HG02763 (cell line): ENCODE measurements at regions not wholly inside any gene's neighbourhood (a gene's known extent, or its start where the extent isn't known, plus 50 kb on each side); places are given as distances from the start of the nearest gene placed in this dataset.
A peak's percentile ranks its signal among the peaks of the same experiment; 100 is the strongest.

Experiments
- ATAC-seq: cut with Tn5 transposase; IDR thresholded peaks from one replicate; pipeline ENCODE4 v1.9.1; 2021; ENCODE audit warnings: mild to moderate bottlenecking, moderate library complexity; ENCODE audit not compliant: unreplicated experiment

GRCh38 chr10:60728056-60728455 lies 50.2 kb upstream of the CDK1 start:
- no peak for ATAC-seq

DNA sequence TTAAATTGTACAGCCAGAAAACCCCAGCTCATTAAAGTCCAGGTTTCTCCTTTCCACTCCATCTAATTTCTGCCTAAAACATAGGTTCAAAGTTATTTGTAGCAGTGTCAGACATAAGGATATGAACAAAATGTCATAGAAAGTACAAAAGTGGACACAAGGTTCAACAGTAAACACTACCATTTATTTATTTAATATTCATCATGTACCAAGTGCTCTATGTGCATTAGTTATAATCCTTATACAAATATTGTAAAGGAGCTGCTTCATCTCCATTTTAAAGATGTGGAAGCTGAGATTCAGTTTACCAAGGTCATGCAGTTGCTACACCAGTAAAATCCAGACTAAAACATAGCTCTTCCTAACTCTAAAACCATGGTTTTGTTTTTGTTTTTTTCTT lies 52.0 kb upstream of the CDK1 start:
- no peak for ATAC-seq

DNA sequence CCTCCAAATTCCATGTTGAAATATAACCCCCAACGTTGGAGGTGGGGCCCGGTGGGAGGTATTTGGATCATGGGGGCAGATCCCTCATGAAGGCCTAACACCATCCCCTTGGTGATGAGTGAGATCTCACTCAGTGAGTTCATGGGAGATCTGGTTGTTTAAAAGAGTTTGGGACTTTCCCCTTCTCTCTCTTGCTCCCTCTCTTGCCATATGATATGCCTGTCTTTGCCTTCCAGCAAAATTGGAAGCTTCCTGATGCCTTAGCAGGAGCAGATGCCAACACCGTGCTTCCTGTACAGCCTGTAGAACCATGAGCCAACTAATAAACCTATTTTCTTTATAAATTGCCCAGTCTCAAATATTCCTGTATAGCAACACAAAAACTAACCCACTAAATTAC lies 55.7 kb upstream of the CDK1 start:
- no peak for ATAC-seq

DNA sequence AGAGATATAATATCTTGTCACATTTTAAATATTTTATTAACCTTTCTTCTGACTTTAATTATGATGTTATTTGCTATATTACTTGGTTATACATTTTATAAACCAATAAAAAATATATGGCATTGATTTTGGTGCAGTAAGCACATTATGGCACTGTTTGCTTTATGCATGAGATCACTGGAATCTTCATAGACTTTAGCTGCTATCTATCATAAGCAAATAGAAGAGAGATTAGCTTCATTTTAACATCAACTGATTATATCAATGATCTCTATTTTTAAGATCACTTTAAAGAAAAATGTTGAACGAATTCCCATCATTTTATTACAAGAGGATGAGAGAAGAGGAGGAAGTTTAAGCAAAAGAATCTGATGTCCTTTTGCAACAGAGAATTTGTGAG lies 58.6 kb upstream of the CDK1 start:
- no peak for ATAC-seq

DNA sequence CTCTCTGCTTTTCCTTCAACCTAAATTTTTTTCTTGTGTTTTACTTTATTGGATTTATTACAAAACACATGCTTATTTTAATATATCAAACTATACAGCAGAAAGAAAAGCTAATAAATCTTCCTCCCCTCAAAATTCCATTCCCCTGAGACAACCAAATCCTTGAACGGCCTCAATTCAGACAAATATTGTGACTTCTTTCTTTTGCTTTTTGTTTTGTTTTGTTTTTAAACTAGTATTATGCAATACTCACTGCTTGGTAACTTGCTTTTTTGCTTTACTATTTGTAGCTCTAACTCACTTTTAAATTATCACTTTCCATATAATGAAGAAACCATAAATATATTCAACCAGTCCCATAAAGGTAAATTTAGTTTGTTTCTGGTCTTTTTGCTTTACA lies 59.4 kb upstream of the CDK1 start:
- ATAC-seq, result no peak

DNA sequence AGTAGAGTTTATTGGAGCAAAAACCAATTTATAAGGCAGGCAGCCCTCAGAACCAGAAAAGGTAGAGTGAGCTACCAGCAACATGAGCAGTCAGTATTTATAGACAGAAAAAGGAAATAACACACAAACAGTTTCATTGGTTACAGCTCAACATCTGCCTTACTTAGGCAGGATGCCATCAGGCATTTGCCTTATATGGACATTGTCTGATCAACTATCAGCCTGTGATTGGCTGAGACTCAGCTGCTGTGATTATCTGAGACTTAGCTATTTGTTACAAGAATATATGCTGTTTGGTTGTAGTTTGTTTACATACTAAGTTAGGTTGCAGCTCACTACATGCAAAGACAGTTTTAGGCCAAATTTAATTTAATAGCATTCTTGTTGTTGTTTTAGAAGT lies 60.4 kb upstream of the CDK1 start:
- peak; percentile 76 for ATAC-seq

DNA sequence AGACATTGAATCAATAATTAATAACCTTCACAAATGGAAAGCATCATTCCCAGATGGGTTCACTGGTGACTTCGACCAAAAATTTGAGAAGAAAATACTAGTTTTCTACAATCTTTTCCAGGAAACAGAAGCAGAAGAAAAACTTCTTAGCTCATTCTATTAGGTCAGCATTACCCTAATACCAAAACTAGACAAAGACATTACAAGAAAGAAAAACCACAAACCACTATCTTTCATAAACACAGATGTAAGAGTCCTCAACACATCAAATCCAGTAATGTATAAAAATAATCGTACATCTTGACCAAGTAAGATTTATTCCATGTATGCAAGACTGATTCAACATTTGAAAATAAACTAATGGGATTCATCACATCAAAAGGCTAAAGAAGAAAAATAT lies 64.0 kb upstream of the CDK1 start:
- no peak for ATAC-seq

DNA sequence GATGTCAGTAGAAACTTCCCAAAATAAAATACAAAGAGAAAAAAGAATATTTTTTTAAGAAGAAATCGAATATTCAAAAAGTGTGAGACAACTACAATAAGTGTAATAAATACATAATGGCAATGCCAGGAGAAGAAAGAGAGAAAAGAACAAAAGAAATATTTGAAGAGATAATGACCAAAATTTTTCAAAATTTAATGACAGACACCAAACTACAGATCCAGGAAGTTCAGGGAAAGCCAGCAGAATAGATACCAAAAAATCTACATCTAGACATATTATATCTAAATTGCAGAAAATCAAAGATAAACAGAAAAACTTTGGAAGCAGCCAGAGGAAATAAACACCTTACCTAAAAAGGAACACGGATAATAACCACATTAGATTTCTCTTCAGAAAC lies 66.8 kb upstream of the CDK1 start:
- ATAC-seq, result no peak

DNA sequence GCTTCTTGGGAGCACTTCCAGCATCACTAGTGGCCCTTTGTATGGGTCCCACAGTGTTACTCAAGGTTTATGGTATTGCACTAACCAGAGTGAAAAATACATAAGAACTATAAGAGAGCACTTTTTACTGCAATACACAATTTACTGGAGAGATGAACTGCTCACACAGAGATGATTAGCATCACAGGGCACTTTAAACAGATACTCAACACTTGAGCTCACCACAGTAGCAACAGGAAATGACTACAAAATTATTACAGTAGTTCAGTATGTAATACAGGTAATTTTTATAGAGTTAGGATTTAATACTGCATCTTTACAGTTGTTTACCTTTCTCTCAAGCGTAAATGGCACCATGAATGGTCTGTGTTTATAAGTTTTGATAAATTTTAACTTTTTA lies 68.2 kb upstream of the CDK1 start:
- ATAC-seq, result no peak

- no peak for ATAC-seq
Measured at GRCh38 chr10:60708666-60709065, 69.6 kb upstream of the CDK1 start.

DNA sequence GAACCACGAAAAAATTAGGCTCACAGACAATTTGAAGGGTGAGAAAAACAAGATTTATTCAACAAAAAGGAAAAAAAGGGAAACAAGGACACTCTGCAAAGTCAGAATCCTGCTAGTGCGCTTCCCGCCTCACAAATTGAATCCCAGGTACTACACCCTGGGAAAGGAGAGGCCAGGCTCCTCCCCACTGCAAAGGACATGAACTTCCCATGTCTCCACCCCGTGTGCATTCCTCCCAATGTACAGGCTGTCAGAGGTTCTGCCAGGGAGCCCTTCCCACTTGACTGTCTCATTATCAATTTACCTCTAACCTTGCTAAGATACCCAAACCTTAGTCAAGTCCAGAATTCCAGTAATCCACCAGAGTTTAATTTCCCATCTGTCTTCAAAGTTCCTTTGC lies 70.4 kb upstream of the CDK1 start:
- ATAC-seq, result no peak

GRCh38 chr10:60706146-60706545 lies 72.1 kb upstream of the CDK1 start:
- ATAC-seq, result no peak

GRCh38 chr10:60705376-60705775 lies 72.9 kb upstream of the CDK1 start:
- no peak for ATAC-seq

GRCh38 chr10:60704471-60704870 lies 73.8 kb upstream of the CDK1 start:
- no peak for ATAC-seq

GRCh38 chr10:60703266-60704041 lies 74.8 kb upstream of the CDK1 start:
- ATAC-seq, result no peak

GRCh38 chr10:60687679-60688078 lies 90.6 kb upstream of the CDK1 start:
- no peak for ATAC-seq

DNA sequence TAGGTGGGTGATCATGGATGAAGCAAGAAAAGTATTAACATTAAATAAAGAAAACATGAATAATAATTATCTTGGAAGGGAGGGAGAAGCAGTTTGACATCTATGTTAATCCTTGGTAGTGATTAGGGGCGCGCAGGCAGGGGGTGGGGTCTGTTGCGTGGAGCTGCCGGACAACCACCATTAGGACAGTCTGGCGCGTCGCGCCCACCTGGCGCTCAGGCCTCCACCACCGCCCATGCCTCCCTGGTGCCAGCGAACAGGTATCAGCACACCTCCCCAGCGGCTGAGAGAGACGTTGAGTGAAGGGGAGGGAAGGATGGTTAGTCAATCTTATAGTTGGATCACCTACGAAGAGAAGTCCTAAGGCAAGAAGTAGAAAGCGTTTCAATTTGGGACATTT lies 94.2 kb upstream of the CDK1 start:
- ATAC-seq, result no peak

DNA sequence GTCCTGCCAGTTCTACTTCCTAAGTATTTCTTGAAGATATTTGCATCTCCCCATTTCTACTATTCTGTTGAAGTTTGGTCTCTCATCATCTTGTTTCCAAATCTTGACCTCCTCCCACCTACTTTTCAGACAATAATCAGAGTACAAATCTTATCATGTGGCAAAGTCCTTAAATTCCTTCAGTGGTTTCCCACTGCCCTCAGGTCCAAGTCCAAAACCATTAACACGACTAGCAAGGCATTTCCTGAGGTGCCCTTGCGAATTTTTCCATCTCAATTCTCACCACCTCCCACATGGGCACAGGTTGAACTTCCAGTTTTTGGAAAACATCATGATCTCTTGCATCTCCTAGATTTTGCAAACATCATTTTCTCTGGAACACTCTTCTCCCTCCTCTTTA lies 97.2 kb upstream of the CDK1 start:
- ATAC-seq, result no peak

DNA sequence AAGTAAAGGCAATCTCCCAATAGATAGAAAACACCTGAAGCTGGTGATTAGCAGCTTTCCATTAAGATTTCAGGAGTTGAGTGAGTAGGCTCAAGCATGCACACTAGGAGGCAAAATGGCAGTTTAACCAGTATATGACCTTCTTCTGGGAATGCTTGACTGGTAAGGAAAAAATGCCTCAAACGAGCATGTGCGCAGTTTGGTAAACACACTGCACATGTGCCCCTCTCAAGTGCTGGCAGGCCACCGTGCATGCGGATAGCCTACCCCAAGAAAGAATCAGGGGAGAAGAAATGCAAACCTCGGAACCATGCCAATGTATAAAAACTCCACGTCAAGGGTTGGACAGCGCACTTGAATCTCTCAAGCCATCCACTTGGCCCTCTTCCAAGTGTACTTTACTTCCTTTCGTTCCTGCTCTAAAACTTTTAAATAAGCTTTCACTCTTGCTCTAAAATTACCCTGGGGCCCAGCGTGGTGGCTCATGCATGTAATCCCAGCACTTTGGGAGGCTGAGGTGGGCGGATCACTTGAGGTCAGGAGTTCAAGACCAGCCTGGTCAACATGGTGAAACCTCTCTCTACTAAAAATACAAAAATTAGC lies 98.8 kb upstream of the CDK1 start:
- ATAC-seq, result no peak

GRCh38 chr10:60678978-60679377 lies 99.3 kb upstream of the CDK1 start:
- no peak for ATAC-seq

- ATAC-seq, result no peak
Measured at GRCh38 chr10:60677531-60678129, 100.6 kb upstream of the CDK1 start.

DNA sequence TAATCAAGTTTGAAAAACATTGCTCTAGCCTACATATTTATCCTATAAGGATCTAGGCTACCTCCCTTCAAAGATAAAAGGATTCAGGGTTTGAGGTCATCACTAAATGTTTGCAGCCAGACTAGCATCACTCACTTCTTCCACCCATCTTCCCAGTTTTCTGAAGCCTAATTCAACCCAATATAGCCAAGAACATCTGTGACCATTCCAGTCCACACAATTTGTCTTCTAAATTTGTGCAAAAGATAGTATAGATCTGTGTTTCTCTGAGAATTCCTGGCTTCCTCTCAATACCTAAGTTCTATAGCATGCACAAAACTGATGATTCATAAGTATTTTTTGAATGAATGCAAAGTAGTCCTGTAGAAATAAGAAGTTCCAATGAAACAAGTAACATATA lies 103.0 kb upstream of the CDK1 start:
- ATAC-seq, result no peak

- ATAC-seq, result no peak
Measured at GRCh38 chr10:60669501-60669900, 108.8 kb upstream of the CDK1 start.
